HL-60 (cell line): ENCODE measurements at regions not wholly inside any gene's neighbourhood (a gene's known extent, or its start where the extent isn't known, plus 50 kb on each side); places are given as distances from the start of the nearest gene placed in this dataset.

Experiments used
- DNase-seq, 2 experiments: peaks; one replicate each; pipeline ENCODE4 v3.0.0-alpha.2; 2010 to 2020; ENCODE audit warnings: low read depth in 1 of 2, low spot score in 1 of 2
- H3K27ac ChIP-seq: fragments of 250-450 bp; sonication (Bioruptor Pico); replicated peaks from 2 replicates; pipeline ENCODE4 v1.5.1; 2020; ENCODE audit warnings: mild to moderate bottlenecking, moderate library complexity
- H3K27me3 ChIP-seq: fragments of 250-450 bp; sonication (Bioruptor Pico); 2 replicates; pipeline ENCODE4 v1.5.1; 2021; ENCODE audit warnings: mild to moderate bottlenecking, moderate library complexity; ENCODE audit not compliant: insufficient read depth, poor library complexity, severe bottlenecking
- H3K4me3 ChIP-seq: replicated peaks from 2 replicates; pipeline ENCODE4 v1.5.1; 2011; ENCODE audit warnings: mild to moderate bottlenecking, control low read depth, low read length; ENCODE audit not compliant: insufficient read depth
- GABPA ChIP-seq: IDR thresholded peaks from 2 replicates; pipeline ENCODE4 v1.6.1; 2012; ENCODE audit warnings: low read depth
- POLR2AphosphoS5 ChIP-seq: IDR thresholded peaks from 2 replicates; pipeline ENCODE4 v1.6.1; 2012; ENCODE audit warnings: low read depth
- SPI1 ChIP-seq: IDR thresholded peaks from 2 replicates; pipeline ENCODE4 v1.6.1; 2012; ENCODE audit warnings: low read depth, mild to moderate bottlenecking, borderline replicate concordance
- TF ChIP-seq, protein P1 (sequence below): IDR thresholded peaks from one replicate; pipeline ENCODE4 v1.5.1; 2011; ENCODE audit warnings: low read length, control low read depth, inconsistent platforms; ENCODE audit not compliant: insufficient read depth
- TF ChIP-seq, protein P2 (sequence below): IDR thresholded peaks from 2 replicates; pipeline ENCODE4 v1.6.1; 2012; ENCODE audit warnings: low read depth; ENCODE audit not compliant: insufficient replicate concordance

DNA sequence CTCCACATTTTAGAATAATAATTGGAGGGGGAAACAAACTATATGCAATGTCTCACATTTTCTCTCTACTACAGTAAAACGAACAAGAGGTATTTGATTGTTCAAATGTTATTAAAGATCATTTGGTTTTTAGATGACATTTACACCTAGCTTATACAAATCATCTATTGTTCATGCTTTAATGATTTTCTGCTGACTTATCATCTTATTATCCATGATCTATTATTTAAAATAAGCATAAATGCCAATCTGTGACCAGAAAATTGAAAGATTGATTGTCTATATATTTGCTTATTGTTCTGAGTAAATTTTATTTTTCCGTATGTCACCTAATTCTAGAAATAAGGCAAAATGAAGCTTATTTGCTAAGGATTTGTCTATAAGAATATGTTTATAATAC, 537.2 kb downstream of the KCNJ3 start:
- no peak overlapping the region for H3K4me3 ChIP-seq
- H3K27me3 ChIP-seq: no peaks in the 10 kb centered on the region
- H3K27ac ChIP-seq: no peak overlapping the region
- no peak for DNase-seq
- TF ChIP-seq GABPA (no peak), SPI1 (no peak), POLR2AphosphoS5 (no peak)
- TF ChIP-seq, protein P1, sequence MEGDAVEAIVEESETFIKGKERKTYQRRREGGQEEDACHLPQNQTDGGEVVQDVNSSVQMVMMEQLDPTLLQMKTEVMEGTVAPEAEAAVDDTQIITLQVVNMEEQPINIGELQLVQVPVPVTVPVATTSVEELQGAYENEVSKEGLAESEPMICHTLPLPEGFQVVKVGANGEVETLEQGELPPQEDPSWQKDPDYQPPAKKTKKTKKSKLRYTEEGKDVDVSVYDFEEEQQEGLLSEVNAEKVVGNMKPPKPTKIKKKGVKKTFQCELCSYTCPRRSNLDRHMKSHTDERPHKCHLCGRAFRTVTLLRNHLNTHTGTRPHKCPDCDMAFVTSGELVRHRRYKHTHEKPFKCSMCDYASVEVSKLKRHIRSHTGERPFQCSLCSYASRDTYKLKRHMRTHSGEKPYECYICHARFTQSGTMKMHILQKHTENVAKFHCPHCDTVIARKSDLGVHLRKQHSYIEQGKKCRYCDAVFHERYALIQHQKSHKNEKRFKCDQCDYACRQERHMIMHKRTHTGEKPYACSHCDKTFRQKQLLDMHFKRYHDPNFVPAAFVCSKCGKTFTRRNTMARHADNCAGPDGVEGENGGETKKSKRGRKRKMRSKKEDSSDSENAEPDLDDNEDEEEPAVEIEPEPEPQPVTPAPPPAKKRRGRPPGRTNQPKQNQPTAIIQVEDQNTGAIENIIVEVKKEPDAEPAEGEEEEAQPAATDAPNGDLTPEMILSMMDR: no peak
- TF ChIP-seq, protein P2, sequence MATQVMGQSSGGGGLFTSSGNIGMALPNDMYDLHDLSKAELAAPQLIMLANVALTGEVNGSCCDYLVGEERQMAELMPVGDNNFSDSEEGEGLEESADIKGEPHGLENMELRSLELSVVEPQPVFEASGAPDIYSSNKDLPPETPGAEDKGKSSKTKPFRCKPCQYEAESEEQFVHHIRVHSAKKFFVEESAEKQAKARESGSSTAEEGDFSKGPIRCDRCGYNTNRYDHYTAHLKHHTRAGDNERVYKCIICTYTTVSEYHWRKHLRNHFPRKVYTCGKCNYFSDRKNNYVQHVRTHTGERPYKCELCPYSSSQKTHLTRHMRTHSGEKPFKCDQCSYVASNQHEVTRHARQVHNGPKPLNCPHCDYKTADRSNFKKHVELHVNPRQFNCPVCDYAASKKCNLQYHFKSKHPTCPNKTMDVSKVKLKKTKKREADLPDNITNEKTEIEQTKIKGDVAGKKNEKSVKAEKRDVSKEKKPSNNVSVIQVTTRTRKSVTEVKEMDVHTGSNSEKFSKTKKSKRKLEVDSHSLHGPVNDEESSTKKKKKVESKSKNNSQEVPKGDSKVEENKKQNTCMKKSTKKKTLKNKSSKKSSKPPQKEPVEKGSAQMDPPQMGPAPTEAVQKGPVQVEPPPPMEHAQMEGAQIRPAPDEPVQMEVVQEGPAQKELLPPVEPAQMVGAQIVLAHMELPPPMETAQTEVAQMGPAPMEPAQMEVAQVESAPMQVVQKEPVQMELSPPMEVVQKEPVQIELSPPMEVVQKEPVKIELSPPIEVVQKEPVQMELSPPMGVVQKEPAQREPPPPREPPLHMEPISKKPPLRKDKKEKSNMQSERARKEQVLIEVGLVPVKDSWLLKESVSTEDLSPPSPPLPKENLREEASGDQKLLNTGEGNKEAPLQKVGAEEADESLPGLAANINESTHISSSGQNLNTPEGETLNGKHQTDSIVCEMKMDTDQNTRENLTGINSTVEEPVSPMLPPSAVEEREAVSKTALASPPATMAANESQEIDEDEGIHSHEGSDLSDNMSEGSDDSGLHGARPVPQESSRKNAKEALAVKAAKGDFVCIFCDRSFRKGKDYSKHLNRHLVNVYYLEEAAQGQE: no peak

DNA sequence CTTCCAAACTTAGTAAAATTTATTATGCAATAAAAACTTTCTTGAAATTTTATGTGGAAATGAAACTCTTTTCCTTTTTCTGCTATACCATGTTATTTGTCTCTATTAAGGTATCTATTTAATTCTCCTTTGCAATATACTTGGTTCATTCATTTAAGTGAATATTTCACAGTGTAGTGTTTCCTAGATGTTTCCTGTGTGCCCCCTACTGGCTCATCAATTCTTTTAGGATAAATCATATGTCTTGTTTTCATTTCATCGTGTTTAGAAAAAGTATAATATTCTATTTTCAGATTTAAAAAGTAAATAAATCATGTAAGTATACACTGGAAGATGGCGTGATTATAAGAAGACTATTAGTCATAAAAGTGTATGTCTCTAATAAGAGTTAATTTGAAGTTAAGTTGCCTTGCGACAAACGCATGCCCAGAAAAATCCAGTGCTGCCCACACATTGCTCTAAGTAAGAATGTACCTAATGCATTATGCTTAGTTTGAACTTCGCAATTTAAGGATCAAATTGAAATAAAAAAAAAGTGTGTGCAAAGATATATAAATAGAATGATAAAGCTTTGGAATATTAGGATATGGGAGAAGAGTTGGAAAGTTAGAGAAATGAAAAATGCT, 525.4 kb downstream of the KCNJ3 start:
- H3K27ac ChIP-seq: no peak overlapping the region
- TF ChIP-seq SPI1 (no peak), GABPA (no peak), POLR2AphosphoS5 (no peak)
- TF ChIP-seq, protein P2: no peak
- TF ChIP-seq, protein P1: no peak
- no peak for DNase-seq
- H3K27me3 ChIP-seq: no peaks in the 10 kb centered on the region
- H3K4me3 ChIP-seq: no peak overlapping the region

DNA sequence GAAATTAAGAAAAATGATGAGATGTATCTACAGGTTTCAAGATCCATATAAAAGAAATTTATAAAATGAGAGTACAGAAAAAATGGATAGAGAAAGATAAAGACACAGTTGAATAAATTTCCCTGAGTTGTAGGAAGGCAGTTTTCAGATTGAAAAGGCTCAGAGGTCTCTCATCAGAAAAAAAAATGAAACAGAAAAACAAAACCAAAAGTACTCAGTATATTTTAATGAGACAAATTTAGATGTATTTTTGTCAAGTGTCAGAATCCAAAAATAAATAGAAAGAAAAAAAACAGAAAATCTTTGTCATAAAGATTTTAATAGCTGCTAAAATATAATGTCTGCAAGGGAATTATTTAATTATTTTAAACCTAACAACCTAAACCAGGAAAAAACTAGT, 520.5 kb downstream of the KCNJ3 start:
- H3K4me3 ChIP-seq: no peak overlapping the region
- DNase-seq: no peak
- TF ChIP-seq, protein P2: no peak
- TF ChIP-seq POLR2AphosphoS5 (no peak), GABPA (no peak), SPI1 (no peak)
- TF ChIP-seq, protein P1: no peak
- no peaks in the 10 kb centered on the region for H3K27me3 ChIP-seq
- no peak overlapping the region for H3K27ac ChIP-seq
